AG09309 (cell line): ENCODE measurements at regions not wholly inside any gene's neighbourhood (a gene's known extent, or its start where the extent isn't known, plus 50 kb on each side); places are given as distances from the start of the nearest gene placed in this dataset.

Experiments
- DNase-seq: peaks from one replicate; pipeline ENCODE4 v3.0.0-alpha.2; 2010; ENCODE audit warnings: low read depth
- H3K4me3 ChIP-seq: 2 replicates; pipeline ENCODE4 v1.5.1; 2011; ENCODE audit warnings: mild to moderate bottlenecking, low read depth, low read length, moderate library complexity; ENCODE audit not compliant: control insufficient read depth
- TF ChIP-seq, protein P1 (sequence below): IDR thresholded peaks from 2 replicates; pipeline ENCODE4 v1.5.1; 2011; ENCODE audit warnings: mild to moderate bottlenecking, low read depth, low read length, inconsistent platforms; ENCODE audit not compliant: insufficient read depth, control insufficient read depth; ENCODE audit errors: missing control alignments

GRCh38 chr5:104370523-104370922 lies 807.9 kb upstream of the NUDT12 start:
- TF ChIP-seq, protein P1, sequence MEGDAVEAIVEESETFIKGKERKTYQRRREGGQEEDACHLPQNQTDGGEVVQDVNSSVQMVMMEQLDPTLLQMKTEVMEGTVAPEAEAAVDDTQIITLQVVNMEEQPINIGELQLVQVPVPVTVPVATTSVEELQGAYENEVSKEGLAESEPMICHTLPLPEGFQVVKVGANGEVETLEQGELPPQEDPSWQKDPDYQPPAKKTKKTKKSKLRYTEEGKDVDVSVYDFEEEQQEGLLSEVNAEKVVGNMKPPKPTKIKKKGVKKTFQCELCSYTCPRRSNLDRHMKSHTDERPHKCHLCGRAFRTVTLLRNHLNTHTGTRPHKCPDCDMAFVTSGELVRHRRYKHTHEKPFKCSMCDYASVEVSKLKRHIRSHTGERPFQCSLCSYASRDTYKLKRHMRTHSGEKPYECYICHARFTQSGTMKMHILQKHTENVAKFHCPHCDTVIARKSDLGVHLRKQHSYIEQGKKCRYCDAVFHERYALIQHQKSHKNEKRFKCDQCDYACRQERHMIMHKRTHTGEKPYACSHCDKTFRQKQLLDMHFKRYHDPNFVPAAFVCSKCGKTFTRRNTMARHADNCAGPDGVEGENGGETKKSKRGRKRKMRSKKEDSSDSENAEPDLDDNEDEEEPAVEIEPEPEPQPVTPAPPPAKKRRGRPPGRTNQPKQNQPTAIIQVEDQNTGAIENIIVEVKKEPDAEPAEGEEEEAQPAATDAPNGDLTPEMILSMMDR = no peak
- no peak overlapping the region for H3K4me3 ChIP-seq
- no peak for DNase-seq

DNA sequence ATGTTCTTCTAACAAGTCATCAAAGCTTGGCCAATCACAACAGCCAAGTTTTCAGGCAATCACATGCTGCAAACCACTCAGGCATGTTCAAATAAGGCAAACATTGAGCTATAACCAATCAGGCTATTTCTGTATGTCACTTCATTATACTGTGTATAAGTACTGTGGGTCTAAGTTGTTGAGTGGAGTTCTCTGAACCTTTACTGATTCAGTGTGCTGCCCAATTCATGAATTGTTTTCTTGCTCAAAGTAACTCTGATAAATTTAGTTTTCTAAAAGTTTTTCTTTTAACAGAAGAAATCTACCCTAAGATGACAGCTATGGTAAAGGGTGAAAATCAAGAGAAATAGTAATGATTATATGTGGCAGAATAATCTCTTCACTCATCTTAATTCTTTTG lies 805.4 kb upstream of the NUDT12 start:
- no peak for DNase-seq
- TF ChIP-seq, protein P1 = no peak
- no peak overlapping the region for H3K4me3 ChIP-seq

DNA sequence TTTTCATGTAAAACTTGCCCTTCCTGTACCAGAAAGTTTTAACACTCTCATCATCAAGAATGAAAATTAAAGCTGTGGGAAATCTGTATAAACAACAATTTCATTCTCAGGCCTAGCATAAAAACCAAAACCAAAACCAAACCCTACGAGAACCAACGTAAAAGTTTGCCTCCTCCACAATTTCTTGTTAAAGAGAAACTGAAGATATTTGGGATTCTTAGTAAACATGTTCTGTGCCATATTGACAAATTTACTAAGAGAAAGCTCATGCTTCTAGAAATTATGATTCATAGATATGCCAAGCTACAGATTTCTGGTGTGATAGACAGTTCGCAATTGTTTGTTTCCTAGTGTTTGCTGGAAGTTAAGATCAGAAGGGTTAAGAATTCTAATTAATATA lies 801.0 kb upstream of the NUDT12 start:
- H3K4me3 ChIP-seq = no peak overlapping the region
- DNase-seq = no peak
- TF ChIP-seq, protein P1 = no peak

GRCh38 chr5:104361932-104362331 lies 799.3 kb upstream of the NUDT12 start:
- H3K4me3 ChIP-seq = no peak overlapping the region
- DNase-seq = no peak
- TF ChIP-seq, protein P1 = no peak

DNA sequence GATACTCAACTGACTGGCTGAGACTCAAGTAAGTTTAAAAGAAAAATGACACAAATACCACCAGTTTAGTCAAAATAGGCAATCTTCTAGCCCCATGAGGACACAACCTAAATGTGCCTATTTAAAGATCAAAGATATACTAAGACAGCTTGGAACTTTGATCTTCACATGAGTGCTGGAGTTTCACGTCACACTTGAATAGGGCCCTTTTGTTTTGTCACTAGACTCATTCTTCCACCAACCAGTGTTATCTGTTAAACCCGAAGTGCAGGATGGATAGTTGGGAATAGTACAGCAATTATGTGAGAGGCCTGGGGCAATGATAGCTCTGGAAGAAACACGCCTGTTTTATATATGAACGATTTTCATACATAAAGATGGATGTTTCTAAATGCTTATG lies 792.8 kb upstream of the NUDT12 start:
- no peak for DNase-seq

GRCh38 chr5:104353371-104353770 lies 790.8 kb upstream of the NUDT12 start:
- H3K4me3 ChIP-seq = no peak overlapping the region
- TF ChIP-seq, protein P1 = no peak
- no peak for DNase-seq

More for the DNA sequence above, 792.8 kb upstream of the NUDT12 start:
- TF ChIP-seq, protein P1 = no peak
- H3K4me3 ChIP-seq = no peak overlapping the region

GRCh38 chr5:104352954-104353353 lies 790.4 kb upstream of the NUDT12 start:
- DNase-seq = no peak
- TF ChIP-seq, protein P1 = no peak
- no peak overlapping the region for H3K4me3 ChIP-seq
